ENCODE measurements at regions not wholly inside any gene's neighbourhood (a gene's known extent, or its start where the extent isn't known, plus 50 kb on each side); places are given as distances from the start of the nearest gene placed in this dataset.

GRCh38 chr5:26239588-26239987, 798.8 kb downstream of the CDH9 start:
- Mint-ChIP-seq H3K27me3 (no peaks in the 10 kb centered on the region), H3K4me3 (no peak overlapping the region), H3K4me1 (no peaks in the 10 kb centered on the region), H3K9me3 (peaks cover 4% of the 10 kb centered on the region), H3K27ac (no peak overlapping the region), H3K36me3 (ENCODE audit: low read depth) (no peaks in the 10 kb centered on the region)
- ATAC-seq (ENCODE audit: low read depth) (no peak), DNase-seq (no peak)
- TF ChIP-seq CTCF (IDR thresholded peaks at IDR 0.05), result no peak
- CTCF ChIA-PET, result no interaction called here
- intact Hi-C loops (cut with micrococcal nuclease), result no loop called here
- POLR2A ChIA-PET, result no interaction called here

- no peaks in the 10 kb centered on the region for H3K27me3 Mint-ChIP-seq
- H3K9me3 Mint-ChIP-seq, result peaks cover 4% of the 10 kb centered on the region
- H3K4me1 Mint-ChIP-seq, result no peaks in the 10 kb centered on the region
- CTCF ChIA-PET, result no interaction called here
- H3K4me3 Mint-ChIP-seq, result no peak overlapping the region
- H3K27ac Mint-ChIP-seq, result no peak overlapping the region
- DNase-seq, result no peak
- ATAC-seq (ENCODE audit: low read depth), result no peak
- H3K36me3 Mint-ChIP-seq (ENCODE audit: low read depth), result no peaks in the 10 kb centered on the region
- no peak for TF ChIP-seq CTCF (IDR thresholded peaks at IDR 0.05)
- intact Hi-C loops (cut with micrococcal nuclease), result no loop called here
- POLR2A ChIA-PET, result no interaction called here
These were observed 800.9 kb downstream of the CDH9 start for GRCh38 chr5:26237489-26237888.

DNA sequence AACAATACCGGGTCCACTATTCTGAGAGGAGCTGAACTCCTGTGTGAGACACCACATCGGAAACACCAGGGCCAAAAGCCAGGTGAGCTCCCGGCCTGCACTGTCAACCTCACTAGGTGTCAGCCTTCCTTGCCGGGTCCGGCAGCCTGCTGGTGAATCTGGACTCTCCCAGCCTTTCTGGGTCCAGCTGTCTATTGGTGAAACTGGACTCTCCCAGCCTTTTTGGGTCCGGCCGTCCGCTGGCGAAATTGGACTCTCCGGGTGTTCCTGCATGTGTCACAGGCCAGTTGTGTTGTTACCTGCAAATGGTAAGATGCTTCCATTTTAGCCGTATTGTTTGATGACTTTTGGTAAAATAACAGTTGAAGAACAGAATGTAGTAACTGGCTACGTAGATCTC, 801.5 kb downstream of the CDH9 start:
- intact Hi-C loops (cut with micrococcal nuclease), result no loop called here
- CTCF ChIA-PET, result no interaction called here
- H3K4me1 Mint-ChIP-seq, result no peaks in the 10 kb centered on the region

DNA sequence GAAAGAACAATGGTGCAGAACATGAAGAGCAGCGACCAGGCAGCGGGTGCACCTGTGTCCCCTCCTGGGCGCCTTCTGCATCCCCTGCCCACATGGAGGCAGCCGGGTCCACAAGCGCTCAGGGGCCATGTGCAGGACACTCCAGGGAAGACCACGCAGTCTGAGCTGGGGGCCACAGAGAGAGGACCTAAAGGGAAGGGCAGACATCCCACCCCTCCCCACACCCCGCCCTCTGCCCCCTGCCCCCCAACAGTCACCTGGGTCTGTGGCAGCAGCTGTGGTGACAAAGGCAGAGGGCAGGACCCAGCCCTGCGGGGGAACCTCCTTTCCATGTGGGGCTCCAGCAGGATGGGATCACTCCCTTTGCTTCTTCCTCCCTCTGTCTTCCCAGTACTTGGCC, 805.7 kb downstream of the CDH9 start:
- CTCF ChIA-PET, result no interaction called here
- H3K27me3 Mint-ChIP-seq, result no peaks in the 10 kb centered on the region
- no peak overlapping the region for H3K4me3 Mint-ChIP-seq
- ATAC-seq (ENCODE audit: low read depth) (no peak), DNase-seq (no peak)
- H3K36me3 Mint-ChIP-seq (ENCODE audit: low read depth), result no peaks in the 10 kb centered on the region
- intact Hi-C loops (cut with micrococcal nuclease), result no loop called here
- no peak for TF ChIP-seq CTCF (IDR thresholded peaks at IDR 0.05)
- POLR2A ChIA-PET, result no interaction called here
- no peak overlapping the region for H3K27ac Mint-ChIP-seq
- H3K4me1 Mint-ChIP-seq, result no peaks in the 10 kb centered on the region
- peaks cover under 1% of the 10 kb centered on the region for H3K9me3 Mint-ChIP-seq

More for the DNA sequence above, 801.5 kb downstream of the CDH9 start:
- no peaks in the 10 kb centered on the region for H3K27me3 Mint-ChIP-seq
- H3K27ac Mint-ChIP-seq, result no peak overlapping the region
- no peak overlapping the region for H3K4me3 Mint-ChIP-seq
- H3K9me3 Mint-ChIP-seq, result peaks cover 4% of the 10 kb centered on the region
- no peaks in the 10 kb centered on the region for H3K36me3 Mint-ChIP-seq (ENCODE audit: low read depth)
- no peak for TF ChIP-seq CTCF (IDR thresholded peaks at IDR 0.05)
- POLR2A ChIA-PET, result no interaction called here
- ATAC-seq (ENCODE audit: low read depth), result no peak
- DNase-seq, result no peak

GRCh38 chr5:26231316-26231715, 807.1 kb downstream of the CDH9 start:
- no peak overlapping the region for H3K4me3 Mint-ChIP-seq
- CTCF ChIA-PET, result no interaction called here
- DNase-seq (no peak), ATAC-seq (ENCODE audit: low read depth) (no peak)
- POLR2A ChIA-PET, result no interaction called here
- no peak overlapping the region for H3K27ac Mint-ChIP-seq
- no peaks in the 10 kb centered on the region for H3K4me1 Mint-ChIP-seq
- no peaks in the 10 kb centered on the region for H3K36me3 Mint-ChIP-seq (ENCODE audit: low read depth)
- TF ChIP-seq CTCF (IDR thresholded peaks at IDR 0.05), result no peak
- intact Hi-C loops (cut with micrococcal nuclease), result no loop called here
- H3K27me3 Mint-ChIP-seq, result no peaks in the 10 kb centered on the region
- H3K9me3 Mint-ChIP-seq, result peaks cover 5% of the 10 kb centered on the region

Data from activated B cell treated with CpG ODN at 0.5 μM for 24 hours (primary cell).